SJCRH30 (cell line): ENCODE measurements at regions not wholly inside any gene's neighbourhood (a gene's known extent, or its start where the extent isn't known, plus 50 kb on each side); places are given as distances from the start of the nearest gene placed in this dataset.

Experiments
- DNase-seq, 2 experiments: peaks; one replicate each; pipeline ENCODE4 v3.0.0-alpha.2; 2015 to 2020
- H3K27ac ChIP-seq: fragments of 250-450 bp; sonication (Bioruptor Pico); 2 replicates; pipeline ENCODE4 v1.5.1; 2020; ENCODE audit warnings: mild to moderate bottlenecking, moderate library complexity
- H3K27me3 ChIP-seq: fragments of 250-450 bp; sonication (Bioruptor Pico); 2 replicates; pipeline ENCODE4 v1.5.1; 2020; ENCODE audit warnings: mild to moderate bottlenecking, moderate library complexity
- H3K36me3 ChIP-seq: fragments of 250-450 bp; sonication (Bioruptor Pico); 2 replicates; pipeline ENCODE4 v1.5.1; 2020; ENCODE audit warnings: mild to moderate bottlenecking, moderate library complexity
- H3K4me1 ChIP-seq: fragments of 250-450 bp; sonication (Bioruptor Pico); 2 replicates; pipeline ENCODE4 v1.5.1; 2020; ENCODE audit warnings: mild to moderate bottlenecking, moderate library complexity
- H3K4me3 ChIP-seq: fragments of 250-450 bp; sonication (Bioruptor Pico); 2 replicates; pipeline ENCODE4 v1.5.1; 2020; ENCODE audit warnings: mild to moderate bottlenecking, moderate library complexity
- H3K9me3 ChIP-seq: fragments of 250-450 bp; sonication (Bioruptor Pico); replicated peaks from 2 replicates; pipeline ENCODE4 v1.5.1; 2020; ENCODE audit warnings: mild to moderate bottlenecking, moderate library complexity

DNA sequence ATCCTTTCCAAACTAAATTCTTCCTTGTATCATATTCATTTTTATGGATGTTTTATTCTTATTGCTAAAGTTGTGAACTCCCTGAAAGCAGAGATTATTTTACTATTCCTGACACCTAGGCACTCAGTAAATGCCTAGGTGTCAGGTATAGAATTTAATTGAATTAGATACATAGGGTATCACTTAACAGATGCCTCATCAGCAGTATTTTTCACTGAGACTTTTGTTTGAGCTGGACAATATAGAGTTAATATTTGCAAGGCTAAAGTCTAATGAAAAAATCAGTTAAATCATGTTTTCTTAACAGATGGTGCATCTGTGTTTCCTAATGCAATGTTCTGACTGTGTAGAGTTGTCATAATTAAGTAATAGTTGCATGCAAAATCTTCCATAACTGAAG lies 182.7 kb downstream of the DERA start:
- DNase-seq: no peak
- Histone ChIP-seq H3K4me3 (no peak overlapping the region), H3K9me3 (no peaks in the 10 kb centered on the region), H3K36me3 (no peaks in the 10 kb centered on the region), H3K4me1 (no peaks in the 10 kb centered on the region), H3K27me3 (no peaks in the 10 kb centered on the region), H3K27ac (no peak overlapping the region)

DNA sequence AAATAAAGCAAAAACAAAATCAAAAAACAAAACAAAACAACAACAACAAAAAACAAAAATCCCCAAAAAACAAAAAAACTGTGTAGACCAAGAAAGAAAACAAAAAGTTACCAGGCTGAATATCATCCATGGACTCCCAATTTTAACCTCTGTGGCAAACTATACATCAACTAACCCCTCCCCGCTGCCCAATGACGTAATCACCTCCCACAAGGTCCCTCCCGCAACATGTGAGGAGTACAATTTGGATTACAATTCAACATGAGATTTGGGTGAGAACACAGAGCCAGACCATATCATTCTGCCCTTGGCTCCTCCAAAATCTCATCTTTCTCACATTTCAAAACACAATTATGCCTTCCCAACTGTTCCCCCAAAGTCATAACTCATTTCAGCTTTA lies 179.8 kb downstream of the DERA start:
- H3K36me3 ChIP-seq: no peaks in the 10 kb centered on the region
- no peaks in the 10 kb centered on the region for H3K4me1 ChIP-seq
- H3K27ac ChIP-seq: no peak overlapping the region
- DNase-seq: no peak
- H3K27me3 ChIP-seq: no peaks in the 10 kb centered on the region
- no peaks in the 10 kb centered on the region for H3K9me3 ChIP-seq
- H3K4me3 ChIP-seq: no peak overlapping the region

DNA sequence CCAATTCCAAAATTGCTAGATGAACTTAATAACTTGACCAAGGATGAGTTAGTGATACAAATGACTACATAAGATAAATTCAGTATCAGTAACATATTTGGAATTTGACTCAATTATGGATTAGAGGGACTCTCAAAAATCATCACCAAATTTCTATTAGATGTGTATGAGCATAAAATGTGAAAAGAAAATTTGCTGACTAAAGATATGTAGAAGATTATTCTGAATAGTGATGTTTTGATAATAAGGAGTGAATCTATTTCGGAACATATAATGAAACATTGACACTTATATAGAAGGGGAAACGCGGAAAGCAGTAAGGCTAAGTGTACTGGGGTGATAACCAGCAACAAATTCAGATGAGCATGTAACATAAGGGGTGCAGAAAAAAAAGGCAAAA lies 177.3 kb downstream of the DERA start:
- Histone ChIP-seq H3K27me3 (no peaks in the 10 kb centered on the region), H3K4me3 (no peak overlapping the region), H3K4me1 (0 out of 2 replicates have a peak, but pooled peaks cover 2% of the 10 kb centered on the region), H3K36me3 (no peaks in the 10 kb centered on the region), H3K9me3 (no peaks in the 10 kb centered on the region), H3K27ac (no peak overlapping the region)
- DNase-seq: no peak
